BE2C (cell line): ENCODE measurements at regions not wholly inside any gene's neighbourhood (a gene's known extent, or its start where the extent isn't known, plus 50 kb on each side); places are given as distances from the start of the nearest gene placed in this dataset.
"Not testable (repeated sequence)": the region's sequence is repeated elsewhere in the genome, so short reads cannot be mapped to it uniquely, and the experiment has no call there.

Experiments used
- DNase-seq: peaks from one replicate; pipeline ENCODE4 v3.0.0-alpha.2; 2020
- H3K27me3 ChIP-seq: fragments of 250-450 bp; sonication (Bioruptor Pico); 2 replicates; pipeline ENCODE4 v1.5.1; 2020; ENCODE audit warnings: mild to moderate bottlenecking
- H3K36me3 ChIP-seq: fragments of 250-450 bp; sonication (Bioruptor Pico); 2 replicates; pipeline ENCODE4 v1.5.1; 2020; ENCODE audit warnings: mild to moderate bottlenecking
- H3K4me1 ChIP-seq: fragments of 250-450 bp; sonication (Bioruptor Pico); 2 replicates; pipeline ENCODE4 v1.5.1; 2020
- H3K4me3 ChIP-seq: 2 replicates; pipeline ENCODE4 v1.5.1; 2011; ENCODE audit warnings: low read depth, low read length
- H3K9me3 ChIP-seq: fragments of 250-450 bp; sonication (Bioruptor Pico); 2 replicates; pipeline ENCODE4 v1.5.1; 2020
- CTCF ChIP-seq: IDR thresholded peaks from 2 replicates; pipeline ENCODE4 v1.5.1; 2012; ENCODE audit warnings: mild to moderate bottlenecking, low read depth, low read length

GRCh38 chr9:124124729-124125650 lies 113.4 kb downstream of the LHX2 start:
- no peaks in the 10 kb centered on the region for H3K36me3 ChIP-seq
- no peak for DNase-seq
- no peaks in the 10 kb centered on the region; the same call in 1 of the 2 replicates for H3K9me3 ChIP-seq
- H3K4me3 ChIP-seq: no peak overlapping the region
- no peak for TF ChIP-seq CTCF
- no peaks in the 10 kb centered on the region for H3K27me3 ChIP-seq
- H3K4me1 ChIP-seq: no peaks in the 10 kb centered on the region

GRCh38 chr9:124125651-124125977 lies 114.0 kb downstream of the LHX2 start:
- no peak overlapping the region for H3K4me3 ChIP-seq
- DNase-seq: no peak
- H3K4me1 ChIP-seq: no peaks in the 10 kb centered on the region

GRCh38 chr9:124126648-124127646 lies 115.4 kb downstream of the LHX2 start:
- H3K9me3 ChIP-seq: no peaks in the 10 kb centered on the region
- no peaks in the 10 kb centered on the region for H3K36me3 ChIP-seq
- H3K27me3 ChIP-seq: no peaks in the 10 kb centered on the region
- no peak overlapping the region for H3K4me3 ChIP-seq
- DNase-seq: peak; percentile 75
- no peaks in the 10 kb centered on the region for H3K4me1 ChIP-seq
- TF ChIP-seq CTCF: peak; percentile 89

More at GRCh38 chr9:124125651-124125977, 114.0 kb downstream of the LHX2 start:
- no peaks in the 10 kb centered on the region for H3K27me3 ChIP-seq
- TF ChIP-seq CTCF: no peak
- no peaks in the 10 kb centered on the region for H3K36me3 ChIP-seq
- no peaks in the 10 kb centered on the region; the same call in 1 of the 2 replicates for H3K9me3 ChIP-seq

GRCh38 chr9:124128568-124129166 lies 117.1 kb downstream of the LHX2 start:
- TF ChIP-seq CTCF: no peak
- DNase-seq: no peak
- H3K4me1 ChIP-seq: no peaks in the 10 kb centered on the region
- H3K4me3 ChIP-seq: no peak overlapping the region
- no peaks in the 10 kb centered on the region for H3K36me3 ChIP-seq
- no peaks in the 10 kb centered on the region for H3K9me3 ChIP-seq
- no peaks in the 10 kb centered on the region for H3K27me3 ChIP-seq

- Histone ChIP-seq H3K9me3 (no peaks in the 10 kb centered on the region), H3K27me3 (no peaks in the 10 kb centered on the region), H3K4me1 (no peaks in the 10 kb centered on the region), H3K36me3 (no peaks in the 10 kb centered on the region), H3K4me3 (no peak overlapping the region)
- no peak for TF ChIP-seq CTCF
- peak; percentile 29 for DNase-seq
Observed at GRCh38 chr9:124130277-124131075, 118.9 kb downstream of the LHX2 start.

- not testable (repeated sequence) for DNase-seq, H3K27me3 ChIP-seq, H3K4me1 ChIP-seq, H3K36me3 ChIP-seq, H3K4me3 ChIP-seq, H3K9me3 ChIP-seq
Observed at GRCh38 chr9:124131518-124131917, 120.0 kb downstream of the LHX2 start.
